SKM-1 (cell line): ENCODE measurements at regions not wholly inside any gene's neighbourhood (a gene's known extent, or its start where the extent isn't known, plus 50 kb on each side); places are given as distances from the start of the nearest gene placed in this dataset.
"Not testable (repeated sequence)": the region's sequence is repeated elsewhere in the genome, so short reads cannot be mapped to it uniquely, and the experiment has no call there.

Experiments used
- DNase-seq: peaks from one replicate; lab custom pipeline; 2025; ENCODE audit not compliant: unreplicated experiment; lab: John Stamatoyannopoulos, UW

GRCh38 chr17:13442361-13442760, 159.4 kb downstream of the HS3ST3A1 start:
- no peak for DNase-seq

- DNase-seq, result no peak
Observed at GRCh38 chr17:13441873-13442272, 159.9 kb downstream of the HS3ST3A1 start.

DNA sequence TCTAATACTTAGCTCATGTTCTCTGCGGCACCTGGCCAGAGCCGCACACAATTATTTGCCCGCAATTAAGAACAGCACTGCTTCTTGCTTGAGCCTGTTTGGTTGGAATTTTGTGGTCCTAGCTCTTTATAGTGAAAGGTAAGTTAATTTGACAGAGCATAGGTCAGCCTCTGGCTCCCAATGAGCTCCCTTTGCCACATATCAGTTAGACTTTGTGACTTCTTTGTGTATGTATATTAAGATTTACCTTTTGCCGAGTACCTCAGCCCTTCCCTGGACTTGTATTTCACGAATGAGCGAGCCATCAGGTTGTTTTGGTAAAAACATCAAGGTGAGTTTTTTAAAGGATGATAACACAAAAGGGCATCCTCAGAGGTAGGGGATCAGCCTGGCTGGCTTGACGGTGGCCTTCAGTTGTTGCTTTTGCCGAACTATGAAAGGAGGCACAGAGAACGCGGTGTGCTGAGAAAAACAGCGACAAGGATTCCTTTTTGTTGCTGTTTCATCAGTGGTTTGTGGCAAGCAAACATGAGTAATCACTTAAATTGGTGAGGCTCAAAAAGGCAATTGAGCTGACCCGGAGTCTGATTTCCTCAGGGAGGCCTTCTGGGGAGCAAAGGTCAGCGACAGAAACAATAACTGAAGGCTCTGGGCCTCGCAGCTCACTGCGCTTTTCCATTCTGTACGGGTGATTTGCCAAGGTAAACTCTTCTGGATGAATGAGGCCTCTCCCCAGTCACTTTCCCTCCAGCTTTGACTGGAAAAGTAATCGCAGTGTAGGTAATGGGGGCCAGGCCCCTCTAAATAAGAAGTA, 163.6 kb downstream of the HS3ST3A1 start:
- DNase-seq, result no peak

DNA sequence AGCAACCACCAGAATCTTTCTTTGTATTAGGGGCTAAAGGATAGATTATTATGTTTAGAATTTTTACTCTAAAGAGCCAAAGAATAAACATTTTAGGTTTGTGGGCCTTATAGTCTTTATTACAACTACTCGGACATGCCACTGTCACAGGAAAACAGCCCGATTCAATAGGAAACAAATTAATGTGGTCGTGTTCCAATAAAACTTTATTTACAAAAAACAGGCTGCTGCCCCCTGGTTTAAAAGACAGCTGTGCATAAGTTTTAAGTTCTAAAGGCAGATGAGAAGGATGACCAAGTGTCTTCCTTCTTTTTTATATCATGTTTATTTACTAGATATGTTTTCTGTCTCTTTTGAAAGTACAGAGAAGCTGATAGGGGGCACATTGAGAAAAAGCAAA, 166.5 kb downstream of the HS3ST3A1 start:
- no peak for DNase-seq

GRCh38 chr17:13429201-13429600, 172.5 kb downstream of the HS3ST3A1 start:
- DNase-seq, result no peak

- DNase-seq, result no peak
Observed at GRCh38 chr17:13428611-13429042, 173.1 kb downstream of the HS3ST3A1 start.

DNA sequence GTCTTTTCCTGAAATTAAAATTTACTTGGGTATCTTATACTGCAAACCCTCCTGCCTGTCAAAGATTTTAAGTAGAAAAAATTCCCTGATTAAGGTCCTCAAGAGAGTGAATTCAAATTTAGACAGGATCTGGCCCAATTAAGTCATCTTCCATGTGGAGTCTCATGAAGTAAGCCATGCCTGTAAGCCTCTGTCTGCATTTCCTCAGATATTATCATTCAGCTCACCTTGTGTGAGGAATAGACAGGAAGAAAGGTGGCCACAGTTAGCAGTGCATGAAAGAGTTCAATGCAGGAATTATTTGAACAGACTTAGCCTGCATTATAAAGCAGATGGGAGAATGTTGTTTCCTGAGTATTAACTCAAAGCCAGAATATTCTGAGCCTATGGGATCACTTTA, 174.7 kb downstream of the HS3ST3A1 start:
- no peak for DNase-seq

DNA sequence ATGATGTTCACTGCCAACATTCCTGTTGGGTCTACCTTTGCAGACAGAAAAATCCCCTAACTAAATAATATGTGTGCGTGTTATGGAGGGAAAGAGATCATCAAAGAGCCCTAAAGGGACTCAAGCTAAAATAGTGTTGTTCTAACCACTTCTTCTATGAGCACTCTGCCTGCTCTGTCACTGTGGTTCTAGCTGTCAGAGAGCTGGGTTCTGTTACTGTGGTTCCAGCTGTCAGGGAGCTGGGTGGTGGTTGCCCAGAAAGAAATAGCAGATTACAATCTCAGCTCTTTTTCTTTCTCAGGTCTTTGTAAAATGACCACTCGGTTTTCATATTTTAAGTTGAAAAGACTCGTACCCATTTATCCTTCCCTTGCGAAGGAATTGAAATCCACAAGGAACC, 176.3 kb downstream of the HS3ST3A1 start:
- DNase-seq, result no peak

DNA sequence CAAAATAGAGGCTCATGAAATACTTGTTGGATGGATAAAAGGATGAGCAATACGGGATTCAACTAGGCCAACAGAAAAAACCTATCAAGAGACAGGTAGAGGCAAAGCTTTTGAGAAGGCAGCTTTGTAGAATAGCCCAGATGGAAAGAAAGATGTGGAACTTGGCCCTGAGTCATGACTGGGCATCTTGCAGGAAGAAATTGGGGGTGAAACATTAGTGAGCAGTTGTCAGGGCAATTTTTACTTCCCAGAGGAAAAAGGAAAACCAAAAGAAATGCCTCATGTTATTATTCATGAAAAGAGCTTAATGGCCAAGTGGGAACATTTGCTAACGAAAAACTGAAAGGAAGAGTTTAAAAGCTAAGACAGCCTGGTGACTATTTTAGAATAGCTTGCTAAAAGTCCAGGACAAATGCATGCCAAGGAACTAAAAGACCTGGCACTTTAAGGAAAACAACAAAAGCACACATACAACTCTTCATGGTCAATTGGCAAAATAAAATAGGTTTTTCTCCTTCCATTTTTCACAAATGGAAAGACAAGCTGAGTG, 180.1 kb downstream of the HS3ST3A1 start:
- DNase-seq, result no peak

- peak; percentile 39 for DNase-seq
Observed at GRCh38 chr17:13420878-13421277, 180.9 kb downstream of the HS3ST3A1 start.

DNA sequence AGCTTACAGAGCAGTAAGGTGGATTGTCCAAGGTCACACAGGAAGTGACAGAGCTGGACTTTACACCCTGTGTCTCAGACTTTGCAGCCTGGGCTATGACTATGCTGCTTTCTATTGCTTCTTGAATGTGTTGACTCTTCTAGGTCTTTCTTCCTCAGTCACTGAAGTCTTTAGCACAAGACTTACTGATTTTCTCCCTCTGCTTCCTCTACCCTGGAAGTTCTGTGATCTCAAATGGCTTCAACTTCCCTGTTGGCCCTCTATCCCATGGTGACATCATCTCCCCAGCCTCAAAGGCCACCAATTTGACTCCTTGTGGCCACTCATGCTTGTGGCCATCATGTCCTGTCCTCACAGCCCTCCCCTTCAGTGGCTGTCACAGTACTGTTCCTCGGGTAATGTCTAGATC, 181.3 kb downstream of the HS3ST3A1 start:
- DNase-seq, result peak; percentile 37

GRCh38 chr17:13419676-13420075, 182.1 kb downstream of the HS3ST3A1 start:
- DNase-seq, result no peak

- DNase-seq, result no peak
Observed at GRCh38 chr17:13418891-13419290, 182.8 kb downstream of the HS3ST3A1 start.

- DNase-seq, result no peak
Observed at GRCh38 chr17:13417381-13417950, 184.3 kb downstream of the HS3ST3A1 start.

GRCh38 chr17:13416748-13417363, 184.9 kb downstream of the HS3ST3A1 start:
- no peak for DNase-seq

GRCh38 chr17:13415871-13416416, 185.8 kb downstream of the HS3ST3A1 start:
- DNase-seq, result no peak

DNA sequence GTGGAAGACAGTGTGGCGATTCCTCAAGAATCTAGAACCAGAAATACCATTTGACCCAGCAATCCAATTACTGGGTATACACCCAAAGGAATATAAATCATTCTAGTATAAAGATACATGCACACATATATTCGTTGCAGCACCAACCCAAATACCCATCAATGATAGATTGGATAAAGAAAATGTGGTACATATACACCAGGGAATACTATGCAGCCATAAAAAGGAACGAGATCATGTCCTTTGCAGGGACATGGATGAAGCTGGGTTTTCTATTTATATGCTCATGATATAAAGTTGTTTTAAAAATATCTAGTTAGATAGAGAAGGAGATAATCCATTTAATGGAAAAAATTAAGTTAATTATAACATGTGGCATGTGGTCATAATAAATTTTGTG, 186.5 kb downstream of the HS3ST3A1 start:
- not testable (repeated sequence) for DNase-seq

DNA sequence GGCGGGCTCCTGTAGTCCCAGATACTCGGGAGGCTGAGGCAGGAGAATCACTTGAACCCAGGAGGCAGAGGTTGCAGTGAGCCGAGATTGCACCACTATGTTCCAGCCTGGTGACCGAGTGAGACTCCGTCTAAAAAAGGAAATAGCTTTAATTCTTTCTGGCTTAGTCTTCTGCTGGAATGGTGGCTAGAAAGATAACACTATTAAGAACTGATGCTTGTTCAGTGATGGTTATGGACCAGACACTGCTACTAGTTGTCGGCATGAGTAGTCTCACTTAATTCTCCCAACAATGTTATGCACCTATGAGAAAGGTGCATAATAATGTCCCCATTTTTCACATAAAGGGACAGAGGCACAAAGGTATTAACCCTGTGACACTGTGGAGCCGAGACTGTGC, 188.7 kb downstream of the HS3ST3A1 start:
- no peak for DNase-seq

DNA sequence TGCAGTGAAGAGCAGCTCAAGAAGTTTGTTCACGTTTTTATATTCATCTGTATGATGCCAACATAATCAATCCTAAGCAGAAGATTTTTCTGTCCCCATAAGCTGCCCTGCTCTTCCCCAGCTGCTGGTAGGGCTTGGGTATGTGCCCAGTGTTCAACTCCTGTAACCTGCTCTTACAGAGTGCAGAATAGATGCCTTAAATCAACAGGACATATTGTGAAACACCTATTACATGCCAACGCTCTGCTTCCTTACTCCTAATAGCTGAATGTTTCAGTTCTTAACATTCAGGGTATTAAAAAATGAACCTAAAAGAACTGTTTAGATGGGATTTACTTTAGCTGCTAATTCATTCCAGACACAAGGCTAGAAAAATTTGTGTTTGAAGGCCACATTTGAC, 190.9 kb downstream of the HS3ST3A1 start:
- DNase-seq, result no peak

GRCh38 chr17:13410214-13410613, 191.5 kb downstream of the HS3ST3A1 start:
- DNase-seq, result no peak

- DNase-seq, result no peak
Observed at GRCh38 chr17:13409455-13409854, 192.3 kb downstream of the HS3ST3A1 start.

GRCh38 chr17:13407381-13407780, 194.3 kb downstream of the HS3ST3A1 start:
- DNase-seq, result no peak
